HG02870 (cell line): ENCODE measurements at regions not wholly inside any gene's neighbourhood (a gene's known extent, or its start where the extent isn't known, plus 50 kb on each side); places are given as distances from the start of the nearest gene placed in this dataset.

Experiments used
- ATAC-seq: cut with Tn5 transposase; IDR thresholded peaks from one replicate; pipeline ENCODE4 v1.9.1; 2021; ENCODE audit warnings: mild to moderate bottlenecking, moderate library complexity; ENCODE audit not compliant: unreplicated experiment

- no peak for ATAC-seq
Observed at GRCh38 chr5:87099968-87100367, 167.7 kb upstream of the RASA1 start.

GRCh38 chr5:87101321-87101720 lies 166.4 kb upstream of the RASA1 start:
- ATAC-seq = no peak

GRCh38 chr5:87102841-87103240 lies 164.8 kb upstream of the RASA1 start:
- no peak for ATAC-seq

GRCh38 chr5:87103616-87104287 lies 163.9 kb upstream of the RASA1 start:
- peak; percentile 96 for ATAC-seq

- ATAC-seq = no peak
Observed at GRCh38 chr5:87105577-87105976, 162.1 kb upstream of the RASA1 start.

- no peak for ATAC-seq
Observed at GRCh38 chr5:87109746-87110145, 157.9 kb upstream of the RASA1 start.

- no peak for ATAC-seq
Observed at GRCh38 chr5:87110721-87111120, 157.0 kb upstream of the RASA1 start.

- ATAC-seq = no peak
Observed at GRCh38 chr5:87113861-87114260, 153.8 kb upstream of the RASA1 start.

GRCh38 chr5:87114631-87115030 lies 153.1 kb upstream of the RASA1 start:
- no peak for ATAC-seq

GRCh38 chr5:87115839-87116364 lies 151.8 kb upstream of the RASA1 start:
- no peak for ATAC-seq

GRCh38 chr5:87116825-87117512 lies 150.7 kb upstream of the RASA1 start:
- peak; percentile 91 for ATAC-seq

- no peak for ATAC-seq
Observed at GRCh38 chr5:87119588-87119987, 148.1 kb upstream of the RASA1 start.

- no peak for ATAC-seq
Observed at GRCh38 chr5:87120518-87121303, 147.0 kb upstream of the RASA1 start.

GRCh38 chr5:87121304-87122150 lies 146.2 kb upstream of the RASA1 start:
- ATAC-seq = peak; percentile 59

GRCh38 chr5:87122151-87122977 lies 145.3 kb upstream of the RASA1 start:
- ATAC-seq = no peak

GRCh38 chr5:87125766-87126165 lies 141.9 kb upstream of the RASA1 start:
- no peak for ATAC-seq

GRCh38 chr5:87126869-87127268 lies 140.8 kb upstream of the RASA1 start:
- ATAC-seq = no peak

- ATAC-seq = peak; percentile 66
Observed at GRCh38 chr5:87127426-87127825, 140.3 kb upstream of the RASA1 start.

- ATAC-seq = no peak
Observed at GRCh38 chr5:87127956-87128687, 139.6 kb upstream of the RASA1 start.
